KMS-11 (cell line): ENCODE measurements at regions not wholly inside any gene's neighbourhood (a gene's known extent, or its start where the extent isn't known, plus 50 kb on each side); places are given as distances from the start of the nearest gene placed in this dataset.

ENCODE experiments used
- H2AFZ ChIP-seq: fragments of 200-600 bp; sonication (generic); 2 replicates; pipeline ENCODE4 v1.6.1; 2016; ENCODE audit warnings: antibody characterized with exemption, mixed run types, low read depth
- H3K27ac ChIP-seq: fragments of 200-600 bp; sonication (generic); 2 replicates; pipeline ENCODE4 v1.6.1; 2016; ENCODE audit warnings: mild to moderate bottlenecking, mixed run types
- H3K27me3 ChIP-seq: fragments of 200-600 bp; sonication (generic); 2 replicates; pipeline ENCODE4 v1.6.1; 2017; ENCODE audit warnings: mild to moderate bottlenecking, low read depth, mixed run types, moderate library complexity; ENCODE audit not compliant: insufficient read depth
- H3K36me3 ChIP-seq: fragments of 200-600 bp; sonication (generic); 2 replicates; pipeline ENCODE4 v1.6.1; 2017; ENCODE audit warnings: mild to moderate bottlenecking, mixed run types; ENCODE audit not compliant: insufficient read depth
- H3K4me1 ChIP-seq: fragments of 200-600 bp; sonication (generic); 2 replicates; pipeline ENCODE4 v1.6.1; 2016; ENCODE audit warnings: mild to moderate bottlenecking, low read depth, mixed run types; ENCODE audit not compliant: poor library complexity, severe bottlenecking
- H3K4me2 ChIP-seq: fragments of 200-600 bp; sonication (generic); 2 replicates; pipeline ENCODE4 v1.7.0; 2016; ENCODE audit warnings: mild to moderate bottlenecking, mixed run types
- H3K4me3 ChIP-seq: fragments of 200-600 bp; sonication (generic); IDR thresholded peaks from 2 replicates; pipeline ENCODE4 v1.6.1; 2017; ENCODE audit warnings: low read depth, low read length, mixed read lengths; ENCODE audit not compliant: insufficient read depth
- H3K79me2 ChIP-seq: fragments of 200-600 bp; sonication (generic); 2 replicates; pipeline ENCODE4 v1.6.1; 2016; ENCODE audit warnings: low read depth, mixed run types; ENCODE audit not compliant: insufficient read depth
- H3K9ac ChIP-seq: fragments of 200-600 bp; sonication (generic); 2 replicates; pipeline ENCODE4 v1.6.1; 2016; ENCODE audit warnings: mild to moderate bottlenecking, mixed run types
- H4K20me1 ChIP-seq: fragments of 200-600 bp; sonication (generic); 2 replicates; pipeline ENCODE4 v1.6.1; 2016; ENCODE audit warnings: mild to moderate bottlenecking, mixed run types; ENCODE audit not compliant: insufficient read depth
- TF ChIP-seq, protein P1 (sequence below): fragments of 200-600 bp; sonication (generic); conservative IDR thresholded peaks from 2 replicates; pipeline ENCODE4 v1.6.1; 2017; ENCODE audit warnings: low read depth, mild to moderate bottlenecking, antibody characterized with exemption, low read length, moderate library complexity, mixed read lengths

GRCh38 chr10:20616918-20617810 lies 279.9 kb downstream of the NEBL start:
- Histone ChIP-seq H3K4me2 (no peak overlapping the region), H2AFZ (no peak overlapping the region), H3K4me1 (no peaks in the 10 kb centered on the region), H3K4me3 (no peak overlapping the region), H3K9ac (no peak overlapping the region), H3K79me2 (no peaks in the 10 kb centered on the region), H3K36me3 (no peaks in the 10 kb centered on the region), H4K20me1 (no peaks in the 10 kb centered on the region), H3K27me3 (no peaks in the 10 kb centered on the region), H3K27ac (no peak overlapping the region)
- TF ChIP-seq, protein P1, sequence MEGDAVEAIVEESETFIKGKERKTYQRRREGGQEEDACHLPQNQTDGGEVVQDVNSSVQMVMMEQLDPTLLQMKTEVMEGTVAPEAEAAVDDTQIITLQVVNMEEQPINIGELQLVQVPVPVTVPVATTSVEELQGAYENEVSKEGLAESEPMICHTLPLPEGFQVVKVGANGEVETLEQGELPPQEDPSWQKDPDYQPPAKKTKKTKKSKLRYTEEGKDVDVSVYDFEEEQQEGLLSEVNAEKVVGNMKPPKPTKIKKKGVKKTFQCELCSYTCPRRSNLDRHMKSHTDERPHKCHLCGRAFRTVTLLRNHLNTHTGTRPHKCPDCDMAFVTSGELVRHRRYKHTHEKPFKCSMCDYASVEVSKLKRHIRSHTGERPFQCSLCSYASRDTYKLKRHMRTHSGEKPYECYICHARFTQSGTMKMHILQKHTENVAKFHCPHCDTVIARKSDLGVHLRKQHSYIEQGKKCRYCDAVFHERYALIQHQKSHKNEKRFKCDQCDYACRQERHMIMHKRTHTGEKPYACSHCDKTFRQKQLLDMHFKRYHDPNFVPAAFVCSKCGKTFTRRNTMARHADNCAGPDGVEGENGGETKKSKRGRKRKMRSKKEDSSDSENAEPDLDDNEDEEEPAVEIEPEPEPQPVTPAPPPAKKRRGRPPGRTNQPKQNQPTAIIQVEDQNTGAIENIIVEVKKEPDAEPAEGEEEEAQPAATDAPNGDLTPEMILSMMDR = no peak

GRCh38 chr10:20616056-20616671 lies 280.9 kb downstream of the NEBL start:
- H3K27ac ChIP-seq = no peak overlapping the region
- TF ChIP-seq, protein P1 = no peak
- no peaks in the 10 kb centered on the region for H3K4me1 ChIP-seq
- H3K4me3 ChIP-seq = no peak overlapping the region
- H4K20me1 ChIP-seq = no peaks in the 10 kb centered on the region
- H3K27me3 ChIP-seq = no peaks in the 10 kb centered on the region
- H3K36me3 ChIP-seq = no peaks in the 10 kb centered on the region
- no peak overlapping the region for H3K9ac ChIP-seq
- no peak overlapping the region for H3K4me2 ChIP-seq
- no peak overlapping the region for H2AFZ ChIP-seq
- no peaks in the 10 kb centered on the region for H3K79me2 ChIP-seq

GRCh38 chr10:20615395-20615794 lies 281.7 kb downstream of the NEBL start:
- TF ChIP-seq, protein P1 = no peak
- Histone ChIP-seq H3K27me3 (no peaks in the 10 kb centered on the region), H3K9ac (no peak overlapping the region), H4K20me1 (no peaks in the 10 kb centered on the region), H3K36me3 (no peaks in the 10 kb centered on the region), H3K27ac (no peak overlapping the region), H3K4me2 (no peak overlapping the region), H3K4me3 (no peak overlapping the region), H2AFZ (no peak overlapping the region), H3K79me2 (no peaks in the 10 kb centered on the region), H3K4me1 (no peaks in the 10 kb centered on the region)

DNA sequence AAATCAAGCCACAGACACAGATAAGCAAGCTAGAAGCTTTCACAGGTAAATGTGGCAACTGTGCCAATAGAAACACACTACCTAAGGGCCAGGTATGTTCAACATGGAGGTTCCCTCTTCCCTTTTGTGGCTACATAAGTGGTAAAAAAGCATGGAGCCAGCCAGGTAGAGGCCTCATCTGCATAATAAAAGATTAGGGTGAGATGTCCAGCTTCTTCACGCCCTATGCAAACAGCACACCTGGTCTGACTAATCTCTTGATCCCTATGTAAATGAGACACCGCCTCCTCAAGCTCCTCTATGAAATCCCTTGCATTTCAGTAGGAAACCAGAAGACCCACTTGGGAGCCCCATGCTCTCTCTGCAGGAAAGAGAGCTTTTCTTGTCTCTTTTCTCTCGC lies 282.2 kb downstream of the NEBL start:
- Histone ChIP-seq H3K36me3 (no peaks in the 10 kb centered on the region), H3K79me2 (no peaks in the 10 kb centered on the region), H2AFZ (no peak overlapping the region), H3K27me3 (no peaks in the 10 kb centered on the region), H3K4me2 (no peak overlapping the region), H3K9ac (no peak overlapping the region), H4K20me1 (no peaks in the 10 kb centered on the region), H3K4me1 (no peaks in the 10 kb centered on the region), H3K27ac (no peak overlapping the region), H3K4me3 (no peak overlapping the region)
- TF ChIP-seq, protein P1 = no peak
